CD4-positive, alpha-beta T cell (primary cell): ENCODE measurements at regions not wholly inside any gene's neighbourhood (a gene's known extent, or its start where the extent isn't known, plus 50 kb on each side); places are given as distances from the start of the nearest gene placed in this dataset.
A peak's percentile ranks its signal among the peaks of the same experiment; 100 is the strongest.

Experiments used
- ATAC-seq: fragments of 200-7000 bp; cut with Tn5 transposase; one replicate; pipeline ENCODE4 v1.10.0; 2022; ENCODE audit warnings: mild to moderate bottlenecking; ENCODE audit not compliant: poor library complexity
- CTCF ChIA-PET: fragments of 350-600 bp; sonication (Branson Sonifier 250); formaldehyde crosslinking; loops from one replicate; lab custom pipeline; 2021; ENCODE audit warnings: antibody characterized with exemption, inconsistent platforms; lab: Charles Lee
- POLR2A ChIA-PET: fragments of 350-600 bp; sonication (Branson Sonifier 250); formaldehyde crosslinking; loops from one replicate; lab custom pipeline; 2021; ENCODE audit warnings: antibody characterized with exemption, inconsistent platforms; lab: Charles Lee
- DNase-seq, 14 experiments: peaks; one replicate each; pipeline ENCODE4 v3.0.0-alpha.2; 2013 to 2020; ENCODE audit warnings: mixed read lengths in 2 of 14
- H3K27ac ChIP-seq, 2 donors: one replicate each; pipeline versions ENCODE4 v1.5.1 to v1.7.0; 2013; ENCODE audit warnings: low read length in 2 of 2, low read depth in 1 of 2, mild to moderate bottlenecking in 1 of 2
- H3K27me3 ChIP-seq, 2 experiments: 1 replicate in 1 of 2; 2 replicates in 1 of 2; pipeline versions ENCODE4 v1.6.1 to v1.7.0; 2013; ENCODE audit warnings: low read length in 2 of 2, control low read depth in 1 of 2, mild to moderate bottlenecking in 1 of 2, moderate library complexity in 1 of 2; ENCODE audit not compliant: insufficient read depth in 2 of 2, control insufficient read depth in 1 of 2
- H3K36me3 ChIP-seq: one replicate; pipeline ENCODE4 v1.6.1; 2013; ENCODE audit warnings: low read length, control low read depth; ENCODE audit not compliant: insufficient read depth
- H3K4me1 ChIP-seq: one replicate; pipeline ENCODE4 v1.6.1; 2013; ENCODE audit warnings: low read length, control low read depth; ENCODE audit not compliant: insufficient read depth
- H3K4me3 ChIP-seq: one replicate; pipeline ENCODE4 v1.5.1; 2013; ENCODE audit warnings: mild to moderate bottlenecking, low read length, moderate library complexity
- H3K9me3 ChIP-seq, 2 experiments: 1 replicate in 1 of 2; 2 replicates in 1 of 2; pipeline versions ENCODE4 v1.6.1 to v1.7.0; 2013; ENCODE audit warnings: low read length in 2 of 2, mild to moderate bottlenecking in 2 of 2, control low read depth in 1 of 2, moderate library complexity in 1 of 2; ENCODE audit not compliant: control insufficient read depth in 1 of 2, insufficient read depth in 1 of 2
- H3K27ac Mint-ChIP-seq: one replicate; pipeline ENCODE4 v1.8.0; 2020; ENCODE audit warnings: mixed read lengths
- H3K27me3 Mint-ChIP-seq: one replicate; pipeline ENCODE4 v1.8.0; 2021; ENCODE audit warnings: mixed read lengths
- H3K36me3 Mint-ChIP-seq: one replicate; pipeline ENCODE4 v1.8.0; 2021; ENCODE audit warnings: low read depth, mixed read lengths
- H3K4me1 Mint-ChIP-seq: one replicate; pipeline ENCODE4 v1.8.0; 2021; ENCODE audit warnings: low read depth, mixed read lengths
- H3K4me3 Mint-ChIP-seq: one replicate; pipeline ENCODE4 v1.8.0; 2020; ENCODE audit warnings: mild to moderate bottlenecking, mixed read lengths
- H3K9me3 Mint-ChIP-seq: one replicate; pipeline ENCODE4 v1.8.0; 2020; ENCODE audit warnings: mixed read lengths
- CTCF ChIP-seq: fragments of 200-600 bp; IDR thresholded peaks from one replicate; pipeline ENCODE4 v1.8.0; 2022; ENCODE audit warnings: antibody characterized with exemption, mild to moderate bottlenecking
- intact Hi-C, 2 experiments: fragments of 100-400 bp; cut with DNase I in 1 of 2; cut with micrococcal nuclease in 1 of 2; formaldehyde crosslinking; loops; one replicate each; pipeline versions ENCODE4 v1.15.1 to v1.9.0; 2023 to 2025; cut with DNase I, micrococcal nuclease

- ChIA-PET CTCF (no interaction called here), POLR2A (interaction anchor here (0.6 kb wide), 1 partner anchor 170 kb away, joined by 4 read pairs; no protein-coding TSS in a partner anchor)
- DNase-seq (no peak), ATAC-seq (no peak)
- Histone ChIP-seq H3K27ac (no peak overlapping the region), H3K4me3 (no peak overlapping the region), H3K36me3 (no peaks in the 10 kb centered on the region), H3K4me1 (no peaks in the 10 kb centered on the region), H3K27me3 (no peaks in the 10 kb centered on the region), H3K9me3 (peaks cover 0 to 3% of the 10 kb centered on the region in 2 experiments)
- Mint-ChIP-seq H3K36me3 (no peaks in the 10 kb centered on the region), H3K9me3 (no peaks in the 10 kb centered on the region), H3K27ac (no peak overlapping the region), H3K4me3 (no peak overlapping the region), H3K27me3 (no peaks in the 10 kb centered on the region), H3K4me1 (peaks cover 21% of the 10 kb centered on the region)
- no peak for TF ChIP-seq CTCF
- intact Hi-C loops: no loop called here
Observed at GRCh38 chr3:30523366-30523765, 83.0 kb upstream of the TGFBR2 start.

- H3K27ac Mint-ChIP-seq: no peak overlapping the region
- CTCF ChIA-PET: no interaction called here
- no peaks in the 10 kb centered on the region for H3K36me3 Mint-ChIP-seq
- peaks cover 0 to 3% of the 10 kb centered on the region in 2 experiments for H3K9me3 ChIP-seq
- peaks cover 21% of the 10 kb centered on the region for H3K4me1 Mint-ChIP-seq
- no peak for TF ChIP-seq CTCF
- no peaks in the 10 kb centered on the region for H3K36me3 ChIP-seq
- H3K27me3 ChIP-seq: no peaks in the 10 kb centered on the region
- ATAC-seq: peak; percentile 17
- H3K4me3 Mint-ChIP-seq: no peak overlapping the region
- no peak overlapping the region for H3K27ac ChIP-seq
- intact Hi-C loops: no loop called here
- H3K27me3 Mint-ChIP-seq: no peaks in the 10 kb centered on the region
- peak in 1 of 14 experiments; percentile 5 for DNase-seq
- no peaks in the 10 kb centered on the region for H3K4me1 ChIP-seq
- H3K9me3 Mint-ChIP-seq: no peaks in the 10 kb centered on the region
- no peak overlapping the region for H3K4me3 ChIP-seq
- POLR2A ChIA-PET: no interaction called here
Observed at GRCh38 chr3:30524357-30525040, 81.9 kb upstream of the TGFBR2 start.

GRCh38 chr3:30526031-30526430, 80.4 kb upstream of the TGFBR2 start:
- intact Hi-C loops: no loop called here
- H3K4me1 Mint-ChIP-seq: peaks cover 27% of the 10 kb centered on the region

More at GRCh38 chr3:30526031-30526430, 80.4 kb upstream of the TGFBR2 start:
- ChIA-PET POLR2A (no interaction called here), CTCF (no interaction called here)
- H3K4me3 ChIP-seq: no peak overlapping the region
- no peaks in the 10 kb centered on the region for H3K36me3 Mint-ChIP-seq
- no peak for DNase-seq
- H3K27me3 ChIP-seq: no peaks in the 10 kb centered on the region
- no peak overlapping the region for H3K4me3 Mint-ChIP-seq
- no peak overlapping the region for H3K27ac Mint-ChIP-seq
- no peak overlapping the region for H3K27ac ChIP-seq
- H3K27me3 Mint-ChIP-seq: no peaks in the 10 kb centered on the region
- H3K36me3 ChIP-seq: no peaks in the 10 kb centered on the region
- peaks cover 0 to 3% of the 10 kb centered on the region in 2 experiments for H3K9me3 ChIP-seq
- no peaks in the 10 kb centered on the region for H3K9me3 Mint-ChIP-seq
- TF ChIP-seq CTCF: no peak
- ATAC-seq: no peak
- no peaks in the 10 kb centered on the region for H3K4me1 ChIP-seq
